DMS153 (cell line): ENCODE measurements at regions not wholly inside any gene's neighbourhood (a gene's known extent, or its start where the extent isn't known, plus 50 kb on each side); places are given as distances from the start of the nearest gene placed in this dataset.
"Not testable (repeated sequence)": the region's sequence is repeated elsewhere in the genome, so short reads cannot be mapped to it uniquely, and the experiment has no call there.

Experiments used
- DNase-seq: peaks from one replicate; lab custom pipeline; 2025; lab: John Stamatoyannopoulos, UW

- no peak for DNase-seq
Measured at GRCh38 chr3:55297245-55297644, 189.9 kb downstream of the WNT5A start.

GRCh38 chr3:55296791-55297190 is 190.3 kb downstream of the WNT5A start:
- no peak for DNase-seq

GRCh38 chr3:55296030-55296429 is 191.1 kb downstream of the WNT5A start:
- no peak for DNase-seq

GRCh38 chr3:55294557-55294956 is 192.5 kb downstream of the WNT5A start:
- no peak for DNase-seq

- DNase-seq = no peak
Measured at GRCh38 chr3:55292360-55292759, 194.7 kb downstream of the WNT5A start.

GRCh38 chr3:55288657-55289056 is 198.4 kb downstream of the WNT5A start:
- no peak for DNase-seq

- DNase-seq = no peak
Measured at GRCh38 chr3:55286693-55287092, 200.4 kb downstream of the WNT5A start.

- DNase-seq = no peak
Measured at GRCh38 chr3:55285156-55285555, 201.9 kb downstream of the WNT5A start.

GRCh38 chr3:55283441-55283925 is 203.6 kb downstream of the WNT5A start:
- DNase-seq = no peak

GRCh38 chr3:55282994-55283393 is 204.1 kb downstream of the WNT5A start:
- DNase-seq = peak; percentile 1

- no peak for DNase-seq
Measured at GRCh38 chr3:55272031-55272645, 215.0 kb downstream of the WNT5A start.

GRCh38 chr3:55271549-55271948 is 215.6 kb downstream of the WNT5A start:
- no peak for DNase-seq

GRCh38 chr3:55270976-55271375 is 216.1 kb downstream of the WNT5A start:
- DNase-seq = no peak

GRCh38 chr3:55269636-55270035 is 217.5 kb downstream of the WNT5A start:
- DNase-seq = no peak

- no peak for DNase-seq
Measured at GRCh38 chr3:55269096-55269495, 218.0 kb downstream of the WNT5A start.

GRCh38 chr3:55267206-55267930 is 219.7 kb downstream of the WNT5A start:
- DNase-seq = no peak

- no peak for DNase-seq
Measured at GRCh38 chr3:55264919-55265318, 222.2 kb downstream of the WNT5A start.

- no peak for DNase-seq
Measured at GRCh38 chr3:55252921-55253320, 234.2 kb downstream of the WNT5A start.

GRCh38 chr3:55249156-55249555 is 237.9 kb downstream of the WNT5A start:
- DNase-seq = not testable (repeated sequence)

GRCh38 chr3:55247666-55248065 is 239.4 kb downstream of the WNT5A start:
- DNase-seq = no peak

GRCh38 chr3:55246033-55246432 is 241.1 kb downstream of the WNT5A start:
- no peak for DNase-seq

GRCh38 chr3:55245351-55245750 is 241.8 kb downstream of the WNT5A start:
- no peak for DNase-seq

- DNase-seq = peak; percentile 88
Measured at GRCh38 chr3:55244247-55244646, 242.9 kb downstream of the WNT5A start.

- no peak for DNase-seq
Measured at GRCh38 chr3:55243678-55244077, 243.4 kb downstream of the WNT5A start.
